CD4-positive, alpha-beta T cell (primary cell): ENCODE measurements at regions not wholly inside any gene's neighbourhood (a gene's known extent, or its start where the extent isn't known, plus 50 kb on each side); places are given as distances from the start of the nearest gene placed in this dataset.
A peak's percentile ranks its signal among the peaks of the same experiment; 100 is the strongest.
"Not testable (repeated sequence)": the region's sequence is repeated elsewhere in the genome, so short reads cannot be mapped to it uniquely, and the experiment has no call there.

Source experiments
- ATAC-seq: fragments of 200-7000 bp; cut with Tn5 transposase; one replicate; pipeline ENCODE4 v1.10.0; 2022; ENCODE audit warnings: mild to moderate bottlenecking; ENCODE audit not compliant: poor library complexity
- CTCF ChIA-PET: fragments of 350-600 bp; sonication (Branson Sonifier 250); formaldehyde crosslinking; loops from one replicate; lab custom pipeline; 2021; ENCODE audit warnings: antibody characterized with exemption, inconsistent platforms; lab: Charles Lee
- POLR2A ChIA-PET: fragments of 350-600 bp; sonication (Branson Sonifier 250); formaldehyde crosslinking; loops from one replicate; lab custom pipeline; 2021; ENCODE audit warnings: antibody characterized with exemption, inconsistent platforms; lab: Charles Lee
- DNase-seq, 14 experiments: peaks; one replicate each; pipeline ENCODE4 v3.0.0-alpha.2; 2013 to 2020; ENCODE audit warnings: mixed read lengths in 2 of 14
- H3K27ac ChIP-seq, 2 donors: one replicate each; pipeline versions ENCODE4 v1.5.1 to v1.7.0; 2013; ENCODE audit warnings: low read length in 2 of 2, low read depth in 1 of 2, mild to moderate bottlenecking in 1 of 2
- H3K27me3 ChIP-seq, 2 experiments: 1 replicate in 1 of 2; 2 replicates in 1 of 2; pipeline versions ENCODE4 v1.6.1 to v1.7.0; 2013; ENCODE audit warnings: low read length in 2 of 2, control low read depth in 1 of 2, mild to moderate bottlenecking in 1 of 2, moderate library complexity in 1 of 2; ENCODE audit not compliant: insufficient read depth in 2 of 2, control insufficient read depth in 1 of 2
- H3K36me3 ChIP-seq: one replicate; pipeline ENCODE4 v1.6.1; 2013; ENCODE audit warnings: low read length, control low read depth; ENCODE audit not compliant: insufficient read depth
- H3K4me1 ChIP-seq: one replicate; pipeline ENCODE4 v1.6.1; 2013; ENCODE audit warnings: low read length, control low read depth; ENCODE audit not compliant: insufficient read depth
- H3K4me3 ChIP-seq: one replicate; pipeline ENCODE4 v1.5.1; 2013; ENCODE audit warnings: mild to moderate bottlenecking, low read length, moderate library complexity
- H3K9me3 ChIP-seq, 2 experiments: 1 replicate in 1 of 2; 2 replicates in 1 of 2; pipeline versions ENCODE4 v1.6.1 to v1.7.0; 2013; ENCODE audit warnings: low read length in 2 of 2, mild to moderate bottlenecking in 2 of 2, control low read depth in 1 of 2, moderate library complexity in 1 of 2; ENCODE audit not compliant: control insufficient read depth in 1 of 2, insufficient read depth in 1 of 2
- H3K27ac Mint-ChIP-seq: one replicate; pipeline ENCODE4 v1.8.0; 2020; ENCODE audit warnings: mixed read lengths
- H3K27me3 Mint-ChIP-seq: one replicate; pipeline ENCODE4 v1.8.0; 2021; ENCODE audit warnings: mixed read lengths
- H3K36me3 Mint-ChIP-seq: one replicate; pipeline ENCODE4 v1.8.0; 2021; ENCODE audit warnings: low read depth, mixed read lengths
- H3K4me1 Mint-ChIP-seq: one replicate; pipeline ENCODE4 v1.8.0; 2021; ENCODE audit warnings: low read depth, mixed read lengths
- H3K4me3 Mint-ChIP-seq: one replicate; pipeline ENCODE4 v1.8.0; 2020; ENCODE audit warnings: mild to moderate bottlenecking, mixed read lengths
- H3K9me3 Mint-ChIP-seq: one replicate; pipeline ENCODE4 v1.8.0; 2020; ENCODE audit warnings: mixed read lengths
- CTCF ChIP-seq: fragments of 200-600 bp; IDR thresholded peaks from one replicate; pipeline ENCODE4 v1.8.0; 2022; ENCODE audit warnings: antibody characterized with exemption, mild to moderate bottlenecking
- intact Hi-C, 2 experiments: fragments of 100-400 bp; cut with DNase I in 1 of 2; cut with micrococcal nuclease in 1 of 2; formaldehyde crosslinking; loops; one replicate each; pipeline versions ENCODE4 v1.15.1 to v1.9.0; 2023 to 2025; cut with DNase I, micrococcal nuclease

- Histone ChIP-seq H3K27me3 (peaks cover 0 to 7% of the 10 kb centered on the region in 2 experiments), H3K9me3 (no peaks in the 10 kb centered on the region), H3K4me1 (peaks cover 10% of the 10 kb centered on the region), H3K27ac (no peak overlapping the region), H3K4me3 (no peak overlapping the region), H3K36me3 (no peaks in the 10 kb centered on the region)
- TF ChIP-seq CTCF: no peak
- CTCF ChIA-PET: interaction anchor here (1.1 to 1.9 kb wide), 2 partner anchors 40 to 270 kb away, joined by 3 to 4 read pairs; no protein-coding TSS in a partner anchor
- ATAC-seq (no peak), DNase-seq (peak in 3 of 14 experiments; percentile 24 to 53 (median 44))
- intact Hi-C loops: no loop called here
- POLR2A ChIA-PET: no interaction called here
- Mint-ChIP-seq H3K4me3 (no peak overlapping the region), H3K27ac (no peak overlapping the region), H3K4me1 (peaks cover 13% of the 10 kb centered on the region), H3K9me3 (peaks cover 3% of the 10 kb centered on the region), H3K27me3 (no peaks in the 10 kb centered on the region), H3K36me3 (peaks cover 8% of the 10 kb centered on the region)
Observed at GRCh38 chr5:14996997-14997396, 125.4 kb upstream of the ANKH start.

GRCh38 chr5:14995229-14995628 is 123.7 kb upstream of the ANKH start:
- no peak overlapping the region for H3K4me3 ChIP-seq
- intact Hi-C loops: no loop called here
- POLR2A ChIA-PET: no interaction called here
- H3K4me1 ChIP-seq: peaks cover 10% of the 10 kb centered on the region
- TF ChIP-seq CTCF: no peak
- DNase-seq (no peak), ATAC-seq (no peak)
- Mint-ChIP-seq H3K4me3 (peak overlapping the region; percentile 55), H3K27me3 (no peaks in the 10 kb centered on the region), H3K36me3 (peaks cover 8% of the 10 kb centered on the region), H3K9me3 (peaks cover 3% of the 10 kb centered on the region), H3K4me1 (peaks cover 13% of the 10 kb centered on the region), H3K27ac (no peak overlapping the region)
- H3K27me3 ChIP-seq: peaks cover 0 to 7% of the 10 kb centered on the region in 2 experiments
- H3K36me3 ChIP-seq: no peaks in the 10 kb centered on the region
- CTCF ChIA-PET: interaction anchor here (0.7 kb wide), 1 partner anchor 8 kb away, joined by 4 read pairs; no protein-coding TSS in a partner anchor
- H3K27ac ChIP-seq: no peak overlapping the region
- H3K9me3 ChIP-seq: no peaks in the 10 kb centered on the region

- CTCF ChIA-PET: interaction anchor here (1.2 to 1.8 kb wide), 4 partner anchors 10 to 123 kb away, joined by 3 to 18 read pairs (median 5); no protein-coding TSS in a partner anchor
- H3K9me3 ChIP-seq, H3K9me3 Mint-ChIP-seq, H3K4me1 ChIP-seq, ATAC-seq, H3K36me3 Mint-ChIP-seq, H3K27me3 ChIP-seq, H3K27me3 Mint-ChIP-seq, H3K36me3 ChIP-seq: not testable (repeated sequence)
- Mint-ChIP-seq H3K4me1 (peaks cover 13% of the 10 kb centered on the region), H3K27ac (peak overlapping the region; percentile 95), H3K4me3 (peak overlapping the region; percentile 97)
- POLR2A ChIA-PET: interaction anchor here (0.7 to 2.0 kb wide), 12 partner anchors 9 to 329 kb away, joined by 3 to 19 read pairs (median 4); partner anchors contain the start of genes ANKH and OTULIN
- H3K27ac ChIP-seq: peak overlapping the region in 1 of 2 donors; percentile 66
- peak in 1 of 14 experiments; percentile 12 for DNase-seq
- H3K4me3 ChIP-seq: peak overlapping the region; percentile 72
- intact Hi-C loops: loop anchor here (2.0 to 5.0 kb wide), 2 partner anchors 287 to 851 kb away; partner anchors contain the start of gene TRIO (in 1 of the 2)
Observed at GRCh38 chr5:14993459-14994133, 122.0 kb upstream of the ANKH start.

- ATAC-seq (peak; percentile 99), DNase-seq (peak; percentile 27 to 94 (median 50))
- not testable (repeated sequence) for H3K27me3 ChIP-seq, H3K36me3 Mint-ChIP-seq, H3K27me3 Mint-ChIP-seq, H3K9me3 ChIP-seq, H3K36me3 ChIP-seq, H3K9me3 Mint-ChIP-seq, H3K4me1 ChIP-seq
- intact Hi-C loops: loop anchor here (1.0 to 5.0 kb wide), 3 partner anchors 10 to 851 kb away; partner anchors contain the start of gene TRIO (in 1 of the 2)
- CTCF ChIA-PET: interaction anchor here (1.1 to 1.8 kb wide), 5 partner anchors 11 to 122 kb away, joined by 3 to 18 read pairs (median 5); no protein-coding TSS in a partner anchor
- peak overlapping the region; percentile 95 for H3K27ac Mint-ChIP-seq
- H3K4me1 Mint-ChIP-seq: peaks cover 13% of the 10 kb centered on the region
- peak overlapping the region; percentile 97 for H3K4me3 Mint-ChIP-seq
- peak overlapping the region; percentile 72 for H3K4me3 ChIP-seq
- POLR2A ChIA-PET: interaction anchor here (0.7 to 2.0 kb wide), 18 partner anchors 9 to 328 kb away, joined by 3 to 19 read pairs (median 4); partner anchors contain the start of genes ANKH and OTULIN
- H3K27ac ChIP-seq: peak overlapping the region; percentile 66 to 71
Observed at GRCh38 chr5:14992751-14993458, 121.3 kb upstream of the ANKH start.
